ENCODE measurements at regions not wholly inside any gene's neighbourhood (a gene's known extent, or its start where the extent isn't known, plus 50 kb on each side); places are given as distances from the start of the nearest gene placed in this dataset.

- TF ChIP-seq CTCF (optimal IDR thresholded peaks at IDR 0.05 in 1 of 3, IDR thresholded peaks at IDR 0.05 in 1 of 3, conservative IDR thresholded peaks at IDR 0.05 in 1 of 3; ENCODE audit: extremely low read depth in 1 of 3, insufficient read depth in 2 of 3, low read length in 3 of 3) (no peak), EZH2 (IDR thresholded peaks at IDR 0.05; ENCODE audit: low read length) (no peak)
Measured at GRCh38 chr4:8694651-8695151, 102.1 kb downstream of the CPZ start.
